Lower leg skin (tissue), 3 donors: ENCODE measurements at regions not wholly inside any gene's neighbourhood (a gene's known extent, or its start where the extent isn't known, plus 50 kb on each side); places are given as distances from the start of the nearest gene placed in this dataset.

Experiments used
- CTCF ChIP-seq, 3 donors: fragments of 450-650 bp; IDR thresholded peaks; one replicate each; pipeline ENCODE4 v1.5.1; 2016; ENCODE audit warnings: antibody characterized with exemption in 3 of 3, mild to moderate bottlenecking in 3 of 3, moderate library complexity in 2 of 3
- POLR2A ChIP-seq, 2 donors: fragments of 450-650 bp; IDR thresholded peaks; one replicate each; pipeline ENCODE4 v1.6.1; 2016 to 2017; ENCODE audit warnings: antibody characterized with exemption in 2 of 2, mild to moderate bottlenecking in 1 of 2, moderate library complexity in 1 of 2

- TF ChIP-seq CTCF (IDR thresholded peaks at IDR 0.05) (no peak), POLR2A (IDR thresholded peaks at IDR 0.05) (no peak)
These were observed 174.9 kb downstream of the NSG2 start for GRCh38 chr5:174220417-174220816.
